B cell (primary cell): ENCODE measurements at regions not wholly inside any gene's neighbourhood (a gene's known extent, or its start where the extent isn't known, plus 50 kb on each side); places are given as distances from the start of the nearest gene placed in this dataset.

ENCODE experiments used
- ATAC-seq: fragments of 200-7000 bp; cut with Tn5 transposase; one replicate; pipeline ENCODE4 v1.10.0; 2021; ENCODE audit warnings: low read depth, mild to moderate bottlenecking, moderate number of reproducible peaks, moderate library complexity
- CTCF ChIA-PET: fragments of 350-600 bp; sonication (Branson Sonifier 250); formaldehyde crosslinking; loops from one replicate; lab custom pipeline; 2021; ENCODE audit warnings: antibody characterized with exemption, inconsistent platforms; lab: Charles Lee
- POLR2A ChIA-PET: fragments of 350-600 bp; sonication (Branson Sonifier 250); formaldehyde crosslinking; loops from one replicate; lab custom pipeline; 2021; ENCODE audit warnings: antibody characterized with exemption; lab: Charles Lee
- DNase-seq: peaks from one replicate; pipeline ENCODE4 v3.0.0; 2013
- H2AFZ ChIP-seq: 2 replicates; pipeline ENCODE4 v1.6.1; 2012; ENCODE audit warnings: mild to moderate bottlenecking, low read depth, low read length; ENCODE audit not compliant: insufficient read depth, poor library complexity, severe bottlenecking
- H3K27ac ChIP-seq, 2 donors: 1 replicate in 1 of 2; 2 replicates in 1 of 2; pipeline ENCODE4 v1.5.1; 2012 to 2013; ENCODE audit warnings: low read length in 2 of 2, mild to moderate bottlenecking in 2 of 2, moderate library complexity in 1 of 2
- H3K27me3 ChIP-seq, 4 experiments: fragments of 200-600 bp in 1 of 4; sonication (generic) in 1 of 4; replicated peaks in 1 of 4; 1 replicate in 2 of 4; 2 replicates in 2 of 4; pipeline versions ENCODE4 v1.6.1 to v1.7.0; 2013 to 2016; ENCODE audit warnings: low read length in 3 of 4, mild to moderate bottlenecking in 2 of 4, mixed read lengths in 1 of 4, moderate library complexity in 1 of 4; ENCODE audit not compliant: insufficient read depth in 4 of 4, control insufficient read depth in 3 of 4; ENCODE audit errors: control extremely low read depth in 1 of 4
- H3K36me3 ChIP-seq, 2 experiments: replicated peaks in 1 of 2; 1 replicate in 1 of 2; 2 replicates in 1 of 2; pipeline versions ENCODE4 v1.6.1 to v1.7.1; 2013; ENCODE audit warnings: low read length in 1 of 2; ENCODE audit not compliant: insufficient read depth in 2 of 2, control insufficient read depth in 1 of 2; ENCODE audit errors: control extremely low read depth in 1 of 2, extremely low read depth in 1 of 2
- H3K4me1 ChIP-seq, 2 donors: fragments of 200-600 bp in 1 of 2; sonication (generic) in 1 of 2; 1 replicate in 1 of 2; 2 replicates in 1 of 2; pipeline versions ENCODE4 v1.5.1 to v1.6.1; 2013 to 2017; ENCODE audit warnings: low read length in 2 of 2; ENCODE audit not compliant: control insufficient read depth in 2 of 2, insufficient read depth in 2 of 2
- H3K4me2 ChIP-seq: replicated peaks from 2 replicates; pipeline ENCODE3; 2012; ENCODE audit warnings: mild to moderate bottlenecking, low read depth, low read length; ENCODE audit not compliant: poor library complexity, severe bottlenecking
- H3K4me3 ChIP-seq, 5 experiments: fragments of 200-600 bp in 1 of 5; sonication (generic) in 1 of 5; 1 replicate in 3 of 5; 2 replicates in 2 of 5; pipeline versions ENCODE4 v1.5.1 to v1.7.0; 2011 to 2016; ENCODE audit warnings: low read length in 4 of 5, mild to moderate bottlenecking in 4 of 5, low read depth in 2 of 5, control low read depth in 1 of 5, moderate library complexity in 1 of 5; ENCODE audit not compliant: insufficient read depth in 1 of 5; ENCODE audit errors: control extremely low read depth in 1 of 5, extremely low read depth in 1 of 5
- H3K79me2 ChIP-seq: fragments of 200-600 bp; sonication (generic); one replicate; pipeline ENCODE4 v1.6.0; 2016; ENCODE audit warnings: low read length; ENCODE audit not compliant: control insufficient read depth, insufficient read depth
- H3K9ac ChIP-seq: fragments of 200-600 bp; sonication (generic); 2 replicates; pipeline ENCODE4 v1.6.1; 2017; ENCODE audit warnings: mild to moderate bottlenecking, low read length, moderate library complexity
- H3K9me3 ChIP-seq, 3 donors: one replicate each; pipeline versions ENCODE4 v1.6.1 to v1.7.1; 2013; ENCODE audit warnings: low read length in 2 of 3; ENCODE audit not compliant: control insufficient read depth in 2 of 3, insufficient read depth in 1 of 3; ENCODE audit errors: control extremely low read depth in 1 of 3
- H4K20me1 ChIP-seq: 2 replicates; pipeline ENCODE4 v1.6.0; 2012; ENCODE audit warnings: mild to moderate bottlenecking, low read length; ENCODE audit not compliant: insufficient read depth, control insufficient read depth, poor library complexity, severe bottlenecking
- H3K27ac Mint-ChIP-seq: one replicate; pipeline ENCODE4 v1.8.0; 2021; ENCODE audit warnings: mixed read lengths
- H3K27me3 Mint-ChIP-seq: one replicate; pipeline ENCODE4 v1.8.0; 2021; ENCODE audit warnings: mixed read lengths
- H3K4me1 Mint-ChIP-seq: one replicate; pipeline ENCODE4 v1.8.0; 2021; ENCODE audit warnings: mixed read lengths
- H3K4me3 Mint-ChIP-seq: one replicate; pipeline ENCODE4 v1.8.0; 2021; ENCODE audit warnings: mixed read lengths
- H3K9me3 Mint-ChIP-seq: one replicate; pipeline ENCODE4 v1.8.0; 2022; ENCODE audit warnings: mixed read lengths; ENCODE audit not compliant: insufficient read depth
- CTCF ChIP-seq: fragments of 200-600 bp; IDR thresholded peaks from one replicate; pipeline ENCODE4 v1.8.0; 2022; ENCODE audit warnings: antibody characterized with exemption, mild to moderate bottlenecking
- EZH2 ChIP-seq: IDR thresholded peaks from 2 replicates; pipeline ENCODE4 v1.6.1; 2012; ENCODE audit warnings: borderline replicate concordance, low read depth, mild to moderate bottlenecking, moderate library complexity, low read length; ENCODE audit not compliant: insufficient read depth, poor library complexity, severe bottlenecking
- WGBS: methylation state at CpG from one replicate; pipeline ENCODE4 v1.1.5; 2013; ENCODE audit warnings: missing lambda C conversion rate; ENCODE audit not compliant: insufficient coverage; 5-methylcytosine and 5-hydroxymethylcytosine counted together
- intact Hi-C: fragments of 100-400 bp; cut with micrococcal nuclease; formaldehyde crosslinking; loops from one replicate; pipeline ENCODE4 v1.10.0; 2022

GRCh38 chr13:63167699-63168337 is 1752.2 kb upstream of the PCDH20 start:
- Histone ChIP-seq H4K20me1 (no peaks in the 10 kb centered on the region), H3K4me3 (no peak overlapping the region), H2AFZ (no peak overlapping the region), H3K9me3 (peaks cover 0 to 4% (median 0%) of the 10 kb centered on the region in 3 donors), H3K27me3 (no peaks in the 10 kb centered on the region), H3K27ac (no peak overlapping the region), H3K79me2 (no peaks in the 10 kb centered on the region), H3K4me1 (no peaks in the 10 kb centered on the region), H3K9ac (no peak overlapping the region), H3K4me2 (no peak overlapping the region), H3K36me3 (no peaks in the 10 kb centered on the region)
- Mint-ChIP-seq H3K9me3 (no peaks in the 10 kb centered on the region), H3K4me3 (no peak overlapping the region), H3K4me1 (no peaks in the 10 kb centered on the region), H3K27me3 (no peaks in the 10 kb centered on the region), H3K27ac (no peak overlapping the region)
- CTCF ChIA-PET, result no interaction called here
- POLR2A ChIA-PET, result no interaction called here
- no peak for ATAC-seq
- DNase-seq, result no peak
- intact Hi-C loops, result no loop called here
- TF ChIP-seq EZH2, result no peak
- TF ChIP-seq CTCF, result no peak
- 80% methylated on average over 1 of the region's 7 CpGs for WGBS

GRCh38 chr13:63166345-63166744 is 1750.7 kb upstream of the PCDH20 start:
- ChIA-PET CTCF (no interaction called here), POLR2A (no interaction called here)
- Histone ChIP-seq H3K27me3 (no peaks in the 10 kb centered on the region), H3K9me3 (peaks cover 0 to 4% (median 0%) of the 10 kb centered on the region in 3 donors), H3K36me3 (no peaks in the 10 kb centered on the region), H4K20me1 (no peaks in the 10 kb centered on the region), H3K4me3 (no peak overlapping the region), H3K27ac (no peak overlapping the region), H2AFZ (no peak overlapping the region), H3K4me2 (no peak overlapping the region), H3K79me2 (no peaks in the 10 kb centered on the region), H3K4me1 (no peaks in the 10 kb centered on the region), H3K9ac (no peak overlapping the region)
- Mint-ChIP-seq H3K27ac (no peak overlapping the region), H3K27me3 (no peaks in the 10 kb centered on the region), H3K9me3 (peaks cover 3% of the 10 kb centered on the region), H3K4me3 (no peak overlapping the region), H3K4me1 (no peaks in the 10 kb centered on the region)
- ATAC-seq, result no peak
- intact Hi-C loops, result no loop called here
- WGBS, result no CpG with 5 or more reads among the region's 4 CpGs
- no peak for DNase-seq
- no peak for TF ChIP-seq CTCF
- no peak for TF ChIP-seq EZH2
